Medulla oblongata (tissue), 1 donor: ENCODE measurements at regions not wholly inside any gene's neighbourhood (a gene's known extent, or its start where the extent isn't known, plus 50 kb on each side); places are given as distances from the start of the nearest gene placed in this dataset.

Experiments
- DNase-seq: peaks from one replicate; pipeline ENCODE4 v3.0.0-alpha.2; 2015; ENCODE audit errors: extremely low spot score

- DNase-seq: no peak
Observed at GRCh38 chr18:60775978-60776377, 403.4 kb upstream of the MC4R start.

GRCh38 chr18:60784161-60784560, 411.6 kb upstream of the MC4R start:
- no peak for DNase-seq

DNA sequence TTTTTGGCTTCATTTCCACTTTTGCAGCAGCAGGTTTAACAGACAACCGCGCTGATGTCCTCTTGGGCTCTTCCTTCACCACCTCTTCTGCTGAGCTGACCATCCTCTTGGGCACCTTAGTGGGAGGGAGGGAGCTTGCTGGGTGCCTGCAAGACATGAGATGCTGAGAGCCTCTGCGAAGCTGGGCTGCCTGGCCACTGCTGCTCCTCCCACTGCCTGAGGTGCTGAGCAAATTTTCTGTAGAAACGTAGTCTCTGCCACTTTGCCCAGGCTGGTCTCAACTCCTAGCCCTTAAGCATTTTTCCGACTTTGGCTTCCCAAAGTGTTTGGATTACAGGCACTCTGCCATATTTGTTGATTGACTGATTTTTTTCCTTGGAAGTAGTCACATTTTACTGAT, 422.2 kb upstream of the MC4R start:
- DNase-seq: no peak

DNA sequence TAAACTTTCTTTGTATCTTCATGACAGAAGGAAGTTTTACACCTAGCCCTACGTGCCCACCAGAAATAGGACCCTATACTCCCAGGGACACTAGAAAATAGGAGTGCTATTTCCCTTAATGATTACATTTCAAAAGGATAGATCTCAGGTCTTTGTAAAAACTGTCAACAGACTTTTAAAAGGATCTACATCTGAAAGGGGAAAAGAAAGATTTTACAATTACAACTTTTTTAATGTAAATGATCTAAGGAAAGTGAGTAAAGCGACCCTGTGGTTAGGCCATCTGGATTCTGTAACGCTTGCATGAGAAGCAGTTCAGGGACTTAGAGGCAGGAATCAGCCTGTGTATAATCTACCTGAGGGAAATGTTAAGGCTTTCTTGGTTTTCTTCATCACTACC, 431.8 kb upstream of the MC4R start:
- no peak for DNase-seq

- DNase-seq: no peak
Observed at GRCh38 chr18:60809937-60810336, 437.4 kb upstream of the MC4R start.

DNA sequence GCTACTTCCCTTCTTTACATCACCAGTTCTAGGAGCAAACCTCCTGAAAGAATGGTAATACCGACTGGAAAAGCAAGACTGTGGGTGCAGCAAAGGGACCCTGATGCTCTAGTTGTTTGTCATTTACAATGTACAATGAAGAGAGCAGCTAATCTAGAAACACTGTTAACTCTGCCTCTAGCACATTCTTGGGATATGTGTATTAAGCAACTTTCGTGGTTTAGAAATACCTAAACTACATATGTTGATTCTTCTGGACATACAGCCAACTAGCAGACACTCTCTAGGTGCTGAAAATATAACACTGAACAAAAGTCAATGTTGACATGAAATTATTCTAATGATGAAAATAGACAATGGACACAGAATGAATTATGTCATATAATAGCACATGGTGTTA, 440.3 kb upstream of the MC4R start:
- DNase-seq: no peak

DNA sequence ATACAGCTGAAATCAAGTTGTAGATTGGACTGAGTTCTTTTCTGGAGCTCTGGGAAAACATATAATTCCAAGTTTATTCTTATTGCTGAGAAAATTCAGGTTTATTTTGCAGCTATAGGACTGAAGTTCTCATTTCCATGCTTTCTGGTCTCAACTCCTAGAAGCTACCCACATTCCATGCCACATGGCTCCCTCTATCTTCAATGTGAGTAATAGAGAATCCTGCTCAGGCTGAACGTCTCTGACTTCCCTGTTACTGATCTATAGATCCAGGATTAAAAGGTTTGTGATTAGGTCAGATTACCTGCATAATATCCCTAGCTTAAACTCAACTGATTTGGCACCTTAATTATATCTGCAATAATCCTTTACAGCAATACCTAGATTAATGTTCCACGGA, 453.8 kb upstream of the MC4R start:
- no peak for DNase-seq

GRCh38 chr18:60831971-60832370, 459.4 kb upstream of the MC4R start:
- DNase-seq: no peak

DNA sequence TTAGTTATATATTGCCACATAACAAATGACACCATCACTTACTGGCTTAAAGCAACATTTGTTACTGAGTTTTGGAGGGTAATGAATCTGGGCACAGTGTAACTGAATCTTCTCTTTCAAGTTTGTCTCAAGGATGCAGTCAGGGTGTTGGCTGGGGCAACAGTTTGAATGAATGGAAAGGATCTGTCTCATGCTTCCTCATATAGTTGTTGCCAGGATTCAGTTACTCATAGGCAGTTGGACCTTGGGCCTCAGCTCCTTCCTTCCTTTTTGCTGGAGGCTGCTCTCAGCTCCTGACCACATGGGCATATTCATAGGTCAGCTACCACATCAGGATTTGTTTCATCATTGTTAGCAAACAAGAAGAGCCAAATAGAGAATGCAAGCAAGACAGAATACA, 466.1 kb upstream of the MC4R start:
- peak; percentile 3 for DNase-seq

DNA sequence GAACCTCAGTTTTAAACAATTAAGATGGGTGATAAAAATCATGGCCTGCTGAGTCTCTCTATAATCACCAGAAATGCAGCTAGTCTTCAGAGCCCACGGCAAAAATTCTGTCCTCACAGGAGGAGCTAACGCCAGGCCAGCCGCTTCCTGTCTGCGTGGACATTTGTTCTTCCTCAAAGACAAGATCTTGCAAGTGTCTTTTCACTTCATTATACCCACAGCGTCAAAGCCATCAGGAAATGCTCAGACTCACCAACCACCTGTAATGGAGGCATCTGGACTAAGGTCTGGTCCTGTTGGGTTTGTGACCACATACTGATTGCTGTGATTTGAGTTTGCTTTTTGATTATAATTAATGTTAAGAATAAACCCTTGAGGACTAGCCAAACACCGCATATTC, 473.8 kb upstream of the MC4R start:
- DNase-seq: no peak

DNA sequence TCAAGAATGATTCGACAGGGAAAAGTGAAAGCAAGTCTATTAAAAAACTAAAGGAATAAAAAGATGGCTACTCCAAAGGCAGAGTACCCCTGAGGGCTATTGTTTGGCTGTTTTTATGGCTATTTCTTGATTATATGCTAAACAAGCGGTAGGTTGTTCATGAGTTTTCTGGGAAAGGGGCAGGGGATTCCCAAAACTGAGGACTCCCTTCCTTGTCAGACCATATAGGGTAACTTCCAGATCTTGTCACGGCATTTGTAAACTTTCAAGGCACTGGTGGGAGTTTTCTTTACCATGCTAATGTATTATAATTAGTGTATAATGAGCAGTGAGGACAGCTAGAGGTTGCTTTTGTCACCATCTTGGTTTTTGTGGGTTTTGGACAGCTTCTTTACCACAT, 474.9 kb upstream of the MC4R start:
- DNase-seq: no peak

DNA sequence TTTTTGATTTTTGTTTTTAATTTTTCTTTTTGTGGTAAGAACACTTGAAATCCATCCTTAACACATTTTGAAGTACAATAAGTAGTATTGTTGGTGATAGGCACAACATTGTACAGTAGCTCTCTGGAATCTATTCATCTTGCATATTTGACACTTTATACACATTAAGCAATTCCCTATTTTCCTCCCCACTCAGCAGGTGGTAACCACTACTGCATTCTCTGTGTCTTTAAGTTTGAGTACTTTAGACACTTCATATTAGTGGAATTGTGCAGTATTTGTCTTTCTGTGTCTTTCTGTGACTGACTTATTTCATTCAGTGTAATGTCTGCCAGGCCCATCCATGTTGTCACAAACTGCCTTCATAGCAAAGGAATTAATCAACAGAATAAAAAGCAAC, 471.7 kb upstream of the CDH20 start:
- no peak for DNase-seq

DNA sequence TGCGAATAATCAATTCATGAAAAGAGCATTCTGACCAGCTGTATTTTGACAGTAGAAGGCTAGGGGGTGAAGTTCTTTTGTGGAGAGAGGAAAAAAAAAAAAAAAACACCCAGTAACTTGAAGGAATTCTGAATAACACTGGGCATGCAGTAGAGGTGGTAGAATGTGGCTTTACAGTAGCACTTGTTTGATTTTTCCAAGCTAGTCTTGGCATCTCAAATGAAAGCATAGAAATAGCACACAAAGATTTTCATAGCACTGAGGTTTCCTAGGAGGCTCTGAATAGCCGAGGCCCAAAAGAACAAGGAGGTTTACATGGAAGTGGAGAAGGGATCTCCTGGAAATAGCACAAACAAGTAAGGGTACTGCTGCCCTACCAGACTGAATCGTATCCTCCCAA, 470.2 kb upstream of the CDH20 start:
- no peak for DNase-seq

GRCh38 chr18:60865801-60866200, 467.4 kb upstream of the CDH20 start:
- no peak for DNase-seq

DNA sequence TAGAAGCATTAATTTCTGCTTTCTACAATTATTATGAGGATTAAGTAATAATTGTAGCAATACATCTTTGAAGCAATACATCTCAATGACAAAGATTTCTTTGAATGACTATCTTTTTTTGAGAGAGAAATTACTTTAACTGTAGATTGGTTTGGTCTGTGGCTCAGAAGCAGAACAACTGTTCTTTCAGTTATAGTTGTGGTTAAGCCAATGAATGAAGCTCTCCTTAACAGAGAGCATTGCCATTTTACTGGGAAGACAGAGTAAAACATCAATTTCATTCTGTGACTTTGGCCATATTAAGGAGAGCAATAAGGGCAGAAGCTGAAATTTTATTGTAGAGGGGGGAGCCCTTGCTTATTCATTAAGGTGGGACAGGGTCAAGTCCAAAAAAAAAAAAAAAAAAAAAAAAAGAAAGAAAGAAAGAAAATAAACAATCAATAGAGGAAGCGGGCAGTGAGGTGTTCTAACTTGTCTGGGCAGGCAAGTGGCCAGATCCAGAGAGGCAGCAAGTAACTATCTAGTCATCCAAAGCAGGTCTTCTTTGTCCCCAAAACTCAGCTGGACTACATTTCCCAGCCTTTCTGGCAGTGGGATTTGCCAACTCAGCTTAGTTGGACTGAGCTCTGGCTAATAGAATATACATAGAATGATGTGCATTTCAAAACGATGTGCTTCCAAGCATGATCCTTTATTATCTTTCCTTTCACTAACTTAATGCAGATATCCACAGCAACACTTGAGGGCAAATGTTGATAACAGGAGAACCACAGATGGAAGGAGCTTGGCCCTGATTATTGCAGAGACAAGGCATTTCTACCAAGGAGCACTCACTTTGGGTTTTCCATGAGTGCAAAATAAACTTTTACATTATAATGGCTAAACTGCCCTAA, 462.7 kb upstream of the CDH20 start:
- DNase-seq: no peak

DNA sequence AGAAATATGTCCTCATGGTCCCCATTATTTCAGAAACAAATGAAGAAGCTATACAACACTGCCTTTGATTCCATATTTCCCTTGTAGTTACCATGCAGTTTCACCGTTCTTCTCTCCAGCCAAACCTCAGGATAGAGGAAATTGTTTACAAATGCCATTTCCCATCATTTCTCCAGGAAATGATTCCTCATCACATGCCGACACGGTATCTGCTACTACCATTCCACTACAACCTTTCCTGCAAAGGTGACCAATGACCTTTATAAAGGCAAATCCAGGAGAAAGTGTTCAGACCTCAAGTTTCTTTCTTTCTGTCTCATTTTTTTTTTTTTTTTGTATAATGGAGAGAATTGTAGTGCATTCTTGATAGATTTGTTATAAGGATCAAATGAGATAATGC, 460.8 kb upstream of the CDH20 start:
- no peak for DNase-seq

- no peak for DNase-seq
Observed at GRCh38 chr18:60873708-60874107, 459.5 kb upstream of the CDH20 start.

- no peak for DNase-seq
Observed at GRCh38 chr18:60875957-60876507, 457.2 kb upstream of the CDH20 start.

- no peak for DNase-seq
Observed at GRCh38 chr18:60880184-60880583, 453.0 kb upstream of the CDH20 start.

- DNase-seq: no peak
Observed at GRCh38 chr18:60883587-60883986, 449.6 kb upstream of the CDH20 start.

GRCh38 chr18:60888071-60888624, 445.1 kb upstream of the CDH20 start:
- no peak for DNase-seq

GRCh38 chr18:60889442-60889841, 443.8 kb upstream of the CDH20 start:
- no peak for DNase-seq

DNA sequence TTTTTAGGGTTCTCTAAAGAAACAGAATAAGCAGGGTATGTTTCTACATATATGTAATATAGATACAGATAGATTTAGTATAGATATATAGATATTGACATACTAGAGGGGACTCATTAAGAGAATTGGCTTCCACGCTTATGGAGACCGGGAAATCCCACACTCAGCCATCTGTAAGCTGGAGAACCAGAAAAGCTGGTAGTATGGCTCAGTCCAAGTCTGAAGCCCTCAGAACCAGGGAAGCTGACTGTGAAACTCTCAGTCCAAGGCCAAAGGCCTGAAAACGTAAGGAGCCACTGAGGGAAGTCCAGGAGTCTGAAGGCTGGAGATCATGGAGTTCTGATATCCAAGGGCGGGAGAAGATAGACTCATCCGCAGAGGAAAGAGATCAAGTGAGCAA, 441.3 kb upstream of the CDH20 start:
- DNase-seq: no peak
